Frontal cortex (tissue), 3 donors: ENCODE measurements at regions not wholly inside any gene's neighbourhood (a gene's known extent, or its start where the extent isn't known, plus 50 kb on each side); places are given as distances from the start of the nearest gene placed in this dataset.

Source experiments
- DNase-seq, 2 donors: peaks; one replicate each; pipeline ENCODE4 v3.0.0; 2012; ENCODE audit warnings: low spot score in 2 of 2
- FAIRE-seq: peaks from 2 replicates; lab custom pipeline; 2012; peaks lifted over from hg19 to GRCh38; lab: Jason Lieb, UNC
- donor health status: control.
- donor health status: control.
- donor health status: control.

- FAIRE-seq: no peak
- DNase-seq: no peak
Measured at GRCh38 chrX:10938365-10938923, 172.7 kb upstream of the HCCS start.

- FAIRE-seq (no peak), DNase-seq (no peak)
Measured at GRCh38 chrX:10939424-10939823, 171.7 kb upstream of the HCCS start.

- DNase-seq: no peak
- FAIRE-seq: no peak
Measured at GRCh38 chrX:10944136-10944885, 166.8 kb upstream of the HCCS start.

GRCh38 chrX:10945498-10945897 is 165.6 kb upstream of the HCCS start:
- FAIRE-seq (no peak), DNase-seq (no peak)

- no peak for FAIRE-seq
- DNase-seq: no peak
Measured at GRCh38 chrX:10949541-10949940, 161.6 kb upstream of the HCCS start.

- no peak for DNase-seq
- FAIRE-seq: no peak
Measured at GRCh38 chrX:10952619-10953018, 158.5 kb upstream of the HCCS start.

GRCh38 chrX:10965174-10965798 is 145.8 kb upstream of the HCCS start:
- no peak for FAIRE-seq

GRCh38 chrX:10966057-10966456 is 145.1 kb upstream of the HCCS start:
- no peak for FAIRE-seq
- DNase-seq: no peak

More at GRCh38 chrX:10965174-10965798, 145.8 kb upstream of the HCCS start:
- no peak for DNase-seq

- FAIRE-seq (no peak), DNase-seq (no peak)
Measured at GRCh38 chrX:10971176-10971575, 140.0 kb upstream of the HCCS start.

GRCh38 chrX:10971759-10972158 is 139.4 kb upstream of the HCCS start:
- no peak for DNase-seq
- no peak for FAIRE-seq

- no peak for FAIRE-seq
- no peak for DNase-seq
Measured at GRCh38 chrX:10972706-10973105, 138.4 kb upstream of the HCCS start.

GRCh38 chrX:10974920-10975319 is 136.2 kb upstream of the HCCS start:
- FAIRE-seq (no peak), DNase-seq (no peak)

- no peak for FAIRE-seq
Measured at GRCh38 chrX:10979956-10980355, 131.2 kb upstream of the HCCS start.

GRCh38 chrX:10981506-10981905 is 129.6 kb upstream of the HCCS start:
- DNase-seq (no peak), FAIRE-seq (no peak)

More at GRCh38 chrX:10979956-10980355, 131.2 kb upstream of the HCCS start:
- no peak for DNase-seq

GRCh38 chrX:10983526-10983925 is 127.6 kb upstream of the HCCS start:
- no peak for FAIRE-seq
- DNase-seq: peak in 1 of 2 donors; percentile 0

GRCh38 chrX:10984213-10984612 is 126.9 kb upstream of the HCCS start:
- FAIRE-seq (no peak), DNase-seq (no peak)

- FAIRE-seq (no peak), DNase-seq (no peak)
Measured at GRCh38 chrX:10986616-10987015, 124.5 kb upstream of the HCCS start.

- DNase-seq: no peak
- no peak for FAIRE-seq
Measured at GRCh38 chrX:10988653-10989052, 122.5 kb upstream of the HCCS start.

GRCh38 chrX:10989386-10989785 is 121.7 kb upstream of the HCCS start:
- FAIRE-seq: no peak
- no peak for DNase-seq

GRCh38 chrX:10990418-10990817 is 120.7 kb upstream of the HCCS start:
- DNase-seq (no peak), FAIRE-seq (no peak)

GRCh38 chrX:10990976-10991375 is 120.2 kb upstream of the HCCS start:
- DNase-seq (no peak), FAIRE-seq (no peak)
